ENCODE measurements at regions not wholly inside any gene's neighbourhood (a gene's known extent, or its start where the extent isn't known, plus 50 kb on each side); places are given as distances from the start of the nearest gene placed in this dataset.
A peak's percentile ranks its signal among the peaks of the same experiment; 100 is the strongest.

- DNase-seq (ENCODE audit: low read depth), result no peak
- no peak for TF ChIP-seq CTCF (IDR thresholded peaks at IDR 0.05; ENCODE audit: insufficient read depth, low read depth, low read length, missing control alignments)
- H3K4me3 ChIP-seq (ENCODE audit: low read length), result no peak overlapping the region
Observed at GRCh38 chr9:79968533-79968932, 396.8 kb downstream of the TLE4 start.

GRCh38 chr9:79962836-79963235 is 391.1 kb downstream of the TLE4 start:
- no peak for TF ChIP-seq CTCF (IDR thresholded peaks at IDR 0.05; ENCODE audit: insufficient read depth, low read depth, low read length, missing control alignments)
- no peak for DNase-seq (ENCODE audit: low read depth)
- no peak overlapping the region for H3K4me3 ChIP-seq (ENCODE audit: low read length)

- TF ChIP-seq CTCF (IDR thresholded peaks at IDR 0.05; ENCODE audit: insufficient read depth, low read depth, low read length, missing control alignments), result no peak
- DNase-seq (ENCODE audit: low read depth), result no peak
- no peak overlapping the region for H3K4me3 ChIP-seq (ENCODE audit: low read length)
Observed at GRCh38 chr9:79962150-79962549, 390.4 kb downstream of the TLE4 start.

GRCh38 chr9:79955300-79955699 is 383.5 kb downstream of the TLE4 start:
- TF ChIP-seq CTCF (IDR thresholded peaks at IDR 0.05; ENCODE audit: insufficient read depth, low read depth, low read length, missing control alignments), result peak; percentile 39
- DNase-seq (ENCODE audit: low read depth), result no peak
- H3K4me3 ChIP-seq (ENCODE audit: low read length), result no peak overlapping the region

- no peak for TF ChIP-seq CTCF (IDR thresholded peaks at IDR 0.05; ENCODE audit: insufficient read depth, low read depth, low read length, missing control alignments)
- no peak overlapping the region for H3K4me3 ChIP-seq (ENCODE audit: low read length)
Observed at GRCh38 chr9:79953908-79954307, 382.1 kb downstream of the TLE4 start.

GRCh38 chr9:79952401-79952800 is 380.6 kb downstream of the TLE4 start:
- DNase-seq (ENCODE audit: low read depth), result no peak
- H3K4me3 ChIP-seq (ENCODE audit: low read length), result no peak overlapping the region
- no peak for TF ChIP-seq CTCF (IDR thresholded peaks at IDR 0.05; ENCODE audit: insufficient read depth, low read depth, low read length, missing control alignments)

More at GRCh38 chr9:79953908-79954307, 382.1 kb downstream of the TLE4 start:
- DNase-seq (ENCODE audit: low read depth), result no peak

GRCh38 chr9:79946712-79947111 is 374.9 kb downstream of the TLE4 start:
- DNase-seq (ENCODE audit: low read depth), result no peak
- TF ChIP-seq CTCF (IDR thresholded peaks at IDR 0.05; ENCODE audit: insufficient read depth, low read depth, low read length, missing control alignments), result no peak
- H3K4me3 ChIP-seq (ENCODE audit: low read length), result no peak overlapping the region
